Body of pancreas (tissue), 4 donors: ENCODE measurements at regions not wholly inside any gene's neighbourhood (a gene's known extent, or its start where the extent isn't known, plus 50 kb on each side); places are given as distances from the start of the nearest gene placed in this dataset.

Experiments
- POLR2A ChIP-seq, 3 donors: fragments of 450-650 bp; IDR thresholded peaks; one replicate each; pipeline ENCODE4 v1.6.1; 2016; ENCODE audit warnings: antibody characterized with exemption in 3 of 3, mild to moderate bottlenecking in 2 of 3
- TF ChIP-seq, protein P1 (sequence below), 7 experiments: fragments of 450-650 bp in 4 of 7; fragments of 200-600 bp in 3 of 7; sonication (generic) in 3 of 7; IDR thresholded peaks; one replicate each; pipeline ENCODE4 v1.5.1; 2016 to 2019; ENCODE audit warnings: antibody characterized with exemption in 7 of 7

DNA sequence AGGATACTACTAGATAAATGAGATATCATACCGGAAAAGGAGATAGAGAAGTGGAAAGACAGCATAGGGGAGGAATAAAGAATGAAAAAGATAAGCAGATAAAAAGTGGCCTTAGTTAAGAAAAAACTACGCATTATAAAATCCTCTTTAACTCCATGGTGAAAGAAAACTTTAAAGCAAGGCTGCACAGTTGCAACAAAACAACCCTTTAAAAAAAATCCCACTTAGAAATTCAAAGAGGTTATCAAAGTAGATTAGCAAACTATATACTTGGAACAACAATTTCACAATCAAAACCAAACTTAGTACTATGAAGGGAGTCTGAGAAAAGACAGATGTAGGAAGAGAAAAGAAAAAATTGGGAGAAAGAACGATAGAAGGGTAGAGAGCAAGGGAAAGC lies 133.4 kb upstream of the OSR1 start:
- TF ChIP-seq, protein P1, sequence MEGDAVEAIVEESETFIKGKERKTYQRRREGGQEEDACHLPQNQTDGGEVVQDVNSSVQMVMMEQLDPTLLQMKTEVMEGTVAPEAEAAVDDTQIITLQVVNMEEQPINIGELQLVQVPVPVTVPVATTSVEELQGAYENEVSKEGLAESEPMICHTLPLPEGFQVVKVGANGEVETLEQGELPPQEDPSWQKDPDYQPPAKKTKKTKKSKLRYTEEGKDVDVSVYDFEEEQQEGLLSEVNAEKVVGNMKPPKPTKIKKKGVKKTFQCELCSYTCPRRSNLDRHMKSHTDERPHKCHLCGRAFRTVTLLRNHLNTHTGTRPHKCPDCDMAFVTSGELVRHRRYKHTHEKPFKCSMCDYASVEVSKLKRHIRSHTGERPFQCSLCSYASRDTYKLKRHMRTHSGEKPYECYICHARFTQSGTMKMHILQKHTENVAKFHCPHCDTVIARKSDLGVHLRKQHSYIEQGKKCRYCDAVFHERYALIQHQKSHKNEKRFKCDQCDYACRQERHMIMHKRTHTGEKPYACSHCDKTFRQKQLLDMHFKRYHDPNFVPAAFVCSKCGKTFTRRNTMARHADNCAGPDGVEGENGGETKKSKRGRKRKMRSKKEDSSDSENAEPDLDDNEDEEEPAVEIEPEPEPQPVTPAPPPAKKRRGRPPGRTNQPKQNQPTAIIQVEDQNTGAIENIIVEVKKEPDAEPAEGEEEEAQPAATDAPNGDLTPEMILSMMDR (IDR thresholded peaks at IDR 0.05): no peak
- TF ChIP-seq POLR2A (IDR thresholded peaks at IDR 0.05): no peak
